GM12874 (cell line): ENCODE measurements at regions not wholly inside any gene's neighbourhood (a gene's known extent, or its start where the extent isn't known, plus 50 kb on each side); places are given as distances from the start of the nearest gene placed in this dataset.

Experiments used
- TF ChIP-seq, protein P1 (sequence below): IDR thresholded peaks from 2 replicates; pipeline ENCODE4 v1.5.1; 2011; ENCODE audit warnings: low read depth, mild to moderate bottlenecking, control low read depth, low read length, moderate library complexity; ENCODE audit not compliant: insufficient read depth

DNA sequence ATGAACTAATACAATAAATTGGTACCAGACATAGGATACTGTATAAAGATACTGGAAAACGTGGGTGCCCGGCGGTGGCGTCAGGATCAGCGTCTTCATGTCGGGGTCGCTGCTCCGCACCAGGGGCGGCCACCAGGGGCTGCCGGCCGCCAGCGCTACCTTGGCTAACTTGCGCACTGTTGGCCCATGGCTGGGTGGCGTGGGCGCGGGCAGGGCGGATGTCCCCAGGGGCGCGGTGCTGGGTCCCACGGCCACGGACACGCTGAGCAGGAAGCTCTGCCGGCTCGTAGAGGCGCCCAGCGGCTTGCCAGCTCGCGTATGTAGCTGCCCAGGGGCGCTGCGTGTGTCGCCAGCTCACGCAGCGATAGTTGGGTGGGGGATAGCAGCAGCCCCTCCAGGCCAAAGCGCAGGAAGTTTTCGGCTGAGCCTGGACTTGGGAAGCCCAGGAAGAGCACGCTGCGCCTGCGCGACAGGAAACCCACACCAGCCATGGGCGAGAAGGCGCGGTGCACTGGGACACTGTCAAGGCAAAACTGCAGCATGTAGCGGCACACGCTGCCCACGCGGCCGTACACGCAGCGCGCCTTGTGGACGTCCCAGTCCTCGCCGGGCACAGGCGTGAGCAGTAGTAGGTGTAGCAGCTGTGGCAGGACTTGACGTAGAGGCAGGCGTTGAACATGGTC is 299.9 kb downstream of the CCDC74A start:
- TF ChIP-seq, protein P1, sequence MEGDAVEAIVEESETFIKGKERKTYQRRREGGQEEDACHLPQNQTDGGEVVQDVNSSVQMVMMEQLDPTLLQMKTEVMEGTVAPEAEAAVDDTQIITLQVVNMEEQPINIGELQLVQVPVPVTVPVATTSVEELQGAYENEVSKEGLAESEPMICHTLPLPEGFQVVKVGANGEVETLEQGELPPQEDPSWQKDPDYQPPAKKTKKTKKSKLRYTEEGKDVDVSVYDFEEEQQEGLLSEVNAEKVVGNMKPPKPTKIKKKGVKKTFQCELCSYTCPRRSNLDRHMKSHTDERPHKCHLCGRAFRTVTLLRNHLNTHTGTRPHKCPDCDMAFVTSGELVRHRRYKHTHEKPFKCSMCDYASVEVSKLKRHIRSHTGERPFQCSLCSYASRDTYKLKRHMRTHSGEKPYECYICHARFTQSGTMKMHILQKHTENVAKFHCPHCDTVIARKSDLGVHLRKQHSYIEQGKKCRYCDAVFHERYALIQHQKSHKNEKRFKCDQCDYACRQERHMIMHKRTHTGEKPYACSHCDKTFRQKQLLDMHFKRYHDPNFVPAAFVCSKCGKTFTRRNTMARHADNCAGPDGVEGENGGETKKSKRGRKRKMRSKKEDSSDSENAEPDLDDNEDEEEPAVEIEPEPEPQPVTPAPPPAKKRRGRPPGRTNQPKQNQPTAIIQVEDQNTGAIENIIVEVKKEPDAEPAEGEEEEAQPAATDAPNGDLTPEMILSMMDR = no peak

GRCh38 chr2:131828164-131828561 is 300.5 kb downstream of the CCDC74A start:
- TF ChIP-seq, protein P1 = no peak

- TF ChIP-seq, protein P1 = peak; percentile 41
Measured at GRCh38 chr2:131831450-131832208, 303.9 kb downstream of the CCDC74A start.

DNA sequence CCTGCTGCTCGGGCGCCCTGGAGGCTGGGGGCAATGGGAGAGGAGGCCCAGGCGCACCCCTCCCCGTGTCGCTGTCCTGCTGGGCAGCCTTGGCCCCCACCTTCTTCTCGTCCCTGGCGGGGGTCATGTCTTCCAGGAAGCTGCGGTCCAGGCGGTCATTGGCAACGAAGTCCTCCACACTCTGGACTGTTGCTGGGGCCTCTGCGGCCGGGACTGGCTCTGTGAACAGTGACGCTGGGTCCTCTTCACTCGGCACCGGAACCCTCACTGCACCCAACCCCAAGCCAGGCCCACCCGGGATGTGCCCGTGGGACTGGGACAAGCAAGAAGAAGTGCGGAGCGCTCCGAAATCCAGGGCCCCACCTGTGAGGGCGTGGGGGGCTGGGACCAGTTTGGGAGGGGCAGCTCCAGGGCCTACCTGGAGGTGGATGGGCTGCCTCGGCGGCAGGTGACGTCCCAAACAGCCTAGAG is 308.0 kb downstream of the CCDC74A start:
- TF ChIP-seq, protein P1 = no peak
